ENCODE measurements at regions not wholly inside any gene's neighbourhood (a gene's known extent, or its start where the extent isn't known, plus 50 kb on each side); places are given as distances from the start of the nearest gene placed in this dataset.
"Not testable (repeated sequence)": the region's sequence is repeated elsewhere in the genome, so short reads cannot be mapped to it uniquely, and the experiment has no call there.

DNA sequence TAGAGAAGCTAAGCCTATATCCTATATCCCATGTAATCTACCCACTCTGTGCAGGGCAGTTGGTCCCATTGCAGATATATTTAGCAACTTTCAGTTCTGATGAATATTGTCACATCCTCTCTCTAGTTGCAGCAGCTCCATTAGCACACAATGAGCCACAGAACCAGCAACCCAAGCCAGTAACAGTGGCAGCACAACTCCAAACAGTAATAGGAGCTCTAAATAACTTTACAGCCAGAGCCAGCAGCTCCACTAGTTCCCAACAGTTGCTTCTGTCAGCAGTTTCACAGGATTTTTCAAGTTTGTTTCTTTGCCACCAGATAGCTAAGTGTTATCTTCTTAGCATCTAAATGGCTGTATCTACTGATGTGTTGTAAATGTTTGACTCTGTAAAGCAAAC lies 490.8 kb downstream of the HTR1B start:
- TF ChIP-seq, protein P1, sequence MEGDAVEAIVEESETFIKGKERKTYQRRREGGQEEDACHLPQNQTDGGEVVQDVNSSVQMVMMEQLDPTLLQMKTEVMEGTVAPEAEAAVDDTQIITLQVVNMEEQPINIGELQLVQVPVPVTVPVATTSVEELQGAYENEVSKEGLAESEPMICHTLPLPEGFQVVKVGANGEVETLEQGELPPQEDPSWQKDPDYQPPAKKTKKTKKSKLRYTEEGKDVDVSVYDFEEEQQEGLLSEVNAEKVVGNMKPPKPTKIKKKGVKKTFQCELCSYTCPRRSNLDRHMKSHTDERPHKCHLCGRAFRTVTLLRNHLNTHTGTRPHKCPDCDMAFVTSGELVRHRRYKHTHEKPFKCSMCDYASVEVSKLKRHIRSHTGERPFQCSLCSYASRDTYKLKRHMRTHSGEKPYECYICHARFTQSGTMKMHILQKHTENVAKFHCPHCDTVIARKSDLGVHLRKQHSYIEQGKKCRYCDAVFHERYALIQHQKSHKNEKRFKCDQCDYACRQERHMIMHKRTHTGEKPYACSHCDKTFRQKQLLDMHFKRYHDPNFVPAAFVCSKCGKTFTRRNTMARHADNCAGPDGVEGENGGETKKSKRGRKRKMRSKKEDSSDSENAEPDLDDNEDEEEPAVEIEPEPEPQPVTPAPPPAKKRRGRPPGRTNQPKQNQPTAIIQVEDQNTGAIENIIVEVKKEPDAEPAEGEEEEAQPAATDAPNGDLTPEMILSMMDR (IDR thresholded peaks at IDR 0.05; ENCODE audit: borderline replicate concordance, extremely low read depth, low read length, poor library complexity, severe bottlenecking): no peak
- Histone ChIP-seq H4K20me1 (ENCODE audit: insufficient read depth, low read length) (no peaks in the 10 kb centered on the region), H3K4me3 (ENCODE audit: low read depth in 1 of 2, low read length in 2 of 2) (no peak overlapping the region), H3K9me3 (ENCODE audit: insufficient read depth, low read length, severe bottlenecking) (no peaks in the 10 kb centered on the region), H3K79me2 (ENCODE audit: insufficient read depth, low read length) (no peaks in the 10 kb centered on the region), H3K9ac (ENCODE audit: low read depth, low read length) (no peak overlapping the region), H3K4me2 (ENCODE audit: insufficient read depth, low read length) (no peak overlapping the region), H3K27me3 (ENCODE audit: insufficient read depth, low read length, poor library complexity) (no peaks in the 10 kb centered on the region), H3K27ac (ENCODE audit: low read length) (no peak overlapping the region), H3K36me3 (ENCODE audit: insufficient read depth, low read length) (no peaks in the 10 kb centered on the region), H3K4me1 (ENCODE audit: insufficient read depth, low read length) (no peaks in the 10 kb centered on the region), H2AFZ (ENCODE audit: low read depth, low read length) (no peak overlapping the region)
- no peak for DNase-seq
- ATAC-seq (ENCODE audit: insufficient read depth, low read depth): no peak

DNA sequence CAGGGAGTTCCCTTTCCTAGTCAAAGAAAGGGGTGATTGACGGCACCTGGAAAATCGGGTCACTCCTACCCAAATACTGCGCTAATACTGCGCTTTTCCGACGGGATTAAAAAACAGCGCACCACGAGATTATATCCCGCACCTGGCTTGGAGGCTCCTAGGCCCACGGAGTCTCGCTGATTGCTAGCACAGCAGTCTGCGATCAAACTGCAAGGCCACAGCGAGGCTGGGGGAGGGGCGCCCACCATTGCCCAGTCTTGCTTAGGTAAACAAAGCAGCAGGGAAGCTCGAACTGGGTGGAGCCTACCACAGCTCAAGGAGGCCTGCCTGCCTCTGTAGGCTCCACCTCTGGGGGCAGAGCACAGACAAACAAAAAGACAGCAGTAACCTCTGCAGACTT lies 504.1 kb downstream of the HTR1B start:
- not testable (repeated sequence) for DNase-seq; ATAC-seq (ENCODE audit: insufficient read depth, low read depth); H3K4me2 ChIP-seq (ENCODE audit: insufficient read depth, low read length); H3K27me3 ChIP-seq (ENCODE audit: insufficient read depth, low read length, poor library complexity); H3K4me1 ChIP-seq (ENCODE audit: insufficient read depth, low read length); H2AFZ ChIP-seq (ENCODE audit: low read depth, low read length); H3K36me3 ChIP-seq (ENCODE audit: insufficient read depth, low read length); H3K27ac ChIP-seq (ENCODE audit: low read length); H4K20me1 ChIP-seq (ENCODE audit: insufficient read depth, low read length); H3K79me2 ChIP-seq (ENCODE audit: insufficient read depth, low read length); H3K9ac ChIP-seq (ENCODE audit: low read depth, low read length); H3K9me3 ChIP-seq (ENCODE audit: insufficient read depth, low read length, severe bottlenecking); H3K4me3 ChIP-seq (ENCODE audit: low read depth in 1 of 2, low read length in 2 of 2)

DNA sequence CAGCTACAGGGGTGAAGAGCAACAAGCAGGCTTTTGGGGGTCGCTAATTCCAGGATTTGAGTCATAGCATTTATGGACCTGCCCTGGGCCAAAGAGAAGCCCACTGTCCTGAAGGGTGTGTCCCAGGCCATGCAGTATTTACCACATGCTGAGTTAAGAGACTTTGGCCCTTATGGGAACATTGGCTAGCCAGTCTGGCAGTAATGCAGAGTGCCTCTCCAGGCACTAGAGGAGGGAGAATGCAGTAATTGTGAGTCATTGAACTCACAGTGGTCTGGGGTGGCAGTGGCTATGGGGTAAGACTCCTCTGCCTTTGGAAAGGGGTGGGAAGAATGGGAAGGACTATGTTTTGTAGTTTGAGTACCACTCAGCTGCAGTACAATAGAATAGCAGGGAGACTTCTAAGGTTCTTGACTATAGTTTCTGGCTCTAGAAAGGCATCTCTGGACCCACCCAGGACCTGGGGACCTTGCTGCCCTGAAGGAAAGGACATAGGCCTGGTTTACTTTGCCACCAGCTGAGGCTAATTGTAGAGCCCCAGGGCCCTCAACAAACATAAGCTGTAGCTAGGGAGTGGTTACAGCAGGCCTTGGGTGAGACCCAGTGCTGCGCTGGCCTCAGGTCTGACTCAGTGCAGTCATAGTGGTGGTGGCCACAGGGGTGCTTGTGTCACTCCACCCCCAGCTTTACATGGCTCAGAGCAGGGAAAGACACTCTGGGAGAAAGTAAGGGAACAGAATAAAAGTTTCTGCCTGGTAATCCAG lies 520.9 kb downstream of the HTR1B start:
- DNase-seq (no peak), ATAC-seq (ENCODE audit: insufficient read depth, low read depth) (no peak)
- Histone ChIP-seq H3K36me3 (ENCODE audit: insufficient read depth, low read length) (no peaks in the 10 kb centered on the region), H3K79me2 (ENCODE audit: insufficient read depth, low read length) (no peaks in the 10 kb centered on the region), H3K9me3 (ENCODE audit: insufficient read depth, low read length, severe bottlenecking) (no peaks in the 10 kb centered on the region), H3K9ac (ENCODE audit: low read depth, low read length) (no peak overlapping the region), H3K27ac (ENCODE audit: low read length) (no peak overlapping the region), H3K4me1 (ENCODE audit: insufficient read depth, low read length) (no peaks in the 10 kb centered on the region), H3K27me3 (ENCODE audit: insufficient read depth, low read length, poor library complexity) (no peaks in the 10 kb centered on the region), H3K4me2 (ENCODE audit: insufficient read depth, low read length) (no peak overlapping the region), H4K20me1 (ENCODE audit: insufficient read depth, low read length) (no peaks in the 10 kb centered on the region), H2AFZ (ENCODE audit: low read depth, low read length) (no peak overlapping the region), H3K4me3 (ENCODE audit: low read depth in 1 of 2, low read length in 2 of 2) (no peak overlapping the region)
- TF ChIP-seq EZH2 (IDR thresholded peaks at IDR 0.05; ENCODE audit: borderline replicate concordance, low read depth, low read length, severe bottlenecking): no peak
- TF ChIP-seq, protein P1 (IDR thresholded peaks at IDR 0.05; ENCODE audit: borderline replicate concordance, extremely low read depth, low read length, poor library complexity, severe bottlenecking): no peak

DNA sequence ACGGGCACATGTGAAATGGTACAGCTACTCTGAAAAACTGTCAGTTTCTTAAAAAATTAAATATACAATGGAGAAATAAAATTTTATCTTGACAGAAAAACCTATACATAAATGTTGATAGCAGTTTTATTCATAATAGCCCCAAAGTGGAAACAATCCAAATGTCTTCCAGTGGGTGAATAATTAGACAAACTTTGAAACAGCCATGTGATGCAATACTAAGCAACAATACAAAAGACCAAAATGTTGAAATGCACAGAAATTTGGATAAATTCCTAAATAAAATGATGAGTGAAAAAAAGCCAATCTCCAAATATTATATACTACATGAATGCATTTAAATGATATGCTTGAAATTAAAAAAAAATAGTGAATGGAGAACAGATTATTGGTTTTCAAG lies 523.1 kb downstream of the HTR1B start:
- no peak overlapping the region for H3K4me3 ChIP-seq (ENCODE audit: low read depth in 1 of 2, low read length in 2 of 2)
- TF ChIP-seq EZH2 (IDR thresholded peaks at IDR 0.05; ENCODE audit: borderline replicate concordance, low read depth, low read length, severe bottlenecking): no peak
- TF ChIP-seq, protein P1 (IDR thresholded peaks at IDR 0.05; ENCODE audit: borderline replicate concordance, extremely low read depth, low read length, poor library complexity, severe bottlenecking): no peak
- DNase-seq (no peak), ATAC-seq (ENCODE audit: insufficient read depth, low read depth) (no peak)
- H3K4me1 ChIP-seq (ENCODE audit: insufficient read depth, low read length): no peaks in the 10 kb centered on the region
- no peak overlapping the region for H3K4me2 ChIP-seq (ENCODE audit: insufficient read depth, low read length)
- no peak overlapping the region for H3K9ac ChIP-seq (ENCODE audit: low read depth, low read length)
- no peak overlapping the region for H2AFZ ChIP-seq (ENCODE audit: low read depth, low read length)
- H3K79me2 ChIP-seq (ENCODE audit: insufficient read depth, low read length): no peaks in the 10 kb centered on the region
- H3K27ac ChIP-seq (ENCODE audit: low read length): no peak overlapping the region
- no peaks in the 10 kb centered on the region for H4K20me1 ChIP-seq (ENCODE audit: insufficient read depth, low read length)
- no peaks in the 10 kb centered on the region for H3K27me3 ChIP-seq (ENCODE audit: insufficient read depth, low read length, poor library complexity)
- no peaks in the 10 kb centered on the region for H3K9me3 ChIP-seq (ENCODE audit: insufficient read depth, low read length, severe bottlenecking)
- no peaks in the 10 kb centered on the region for H3K36me3 ChIP-seq (ENCODE audit: insufficient read depth, low read length)

All from DND-41 (cell line).